IMR-90 (cell line): ENCODE measurements at regions not wholly inside any gene's neighbourhood (a gene's known extent, or its start where the extent isn't known, plus 50 kb on each side); places are given as distances from the start of the nearest gene placed in this dataset.

Experiments used
- ATAC-seq: fragments of 200-7000 bp; cut with Tn5 transposase; 2 replicates; pipeline ENCODE4 v1.9.1; 2020; ENCODE audit warnings: low read depth, mild to moderate bottlenecking, moderate library complexity
- BruUV-seq: library from RNA; stranded (reverse); fragments of 400-500 nt; replicated peaks from 2 replicates; lab custom pipeline; 2021; lab: Mats Ljungman, UMichigan
- CTCF ChIA-PET: fragments of 300-600 bp; formaldehyde crosslinking; extraction: SDS; loops from one replicate; lab custom pipeline; 2021; ENCODE audit warnings: antibody characterized with exemption; lab: Yijun Ruan, JAX
- POLR2A ChIA-PET: fragments of 300-600 bp; sonication (Branson Sonifier 250); formaldehyde crosslinking; loops from one replicate; lab custom pipeline; 2022; ENCODE audit warnings: antibody characterized with exemption; ENCODE audit not compliant: unreplicated experiment; lab: Charles Lee
- DNase-seq: peaks from one replicate; pipeline ENCODE4 v3.0.0; 2013
- H2AFZ ChIP-seq: replicated peaks from 2 replicates; pipeline ENCODE3; 2013; ENCODE audit warnings: low read length, mild to moderate bottlenecking; ENCODE audit not compliant: poor library complexity
- H2AK5ac ChIP-seq: 2 replicates; pipeline ENCODE4 v1.6.1; 2013; ENCODE audit warnings: low read depth, low read length, inconsistent platforms
- H2AK9ac ChIP-seq: replicated peaks from 2 replicates; pipeline ENCODE3; 2013; ENCODE audit warnings: mild to moderate bottlenecking, low read depth, low read length, moderate library complexity; ENCODE audit not compliant: poor library complexity
- H2BK120ac ChIP-seq: 2 replicates; pipeline ENCODE4 v1.6.1; 2013; ENCODE audit warnings: low read depth, low read length, inconsistent platforms
- H2BK15ac ChIP-seq: 3 replicates; pipeline ENCODE4 v1.6.1; 2013; ENCODE audit warnings: low read depth, low read length, inconsistent platforms
- H2BK20ac ChIP-seq: 2 replicates; pipeline ENCODE4 v1.6.1; 2013; ENCODE audit warnings: low read depth, mild to moderate bottlenecking, inconsistent platforms, low read length, moderate library complexity
- H2BK5ac ChIP-seq: 2 replicates; pipeline ENCODE4 v1.6.1; 2013; ENCODE audit warnings: mild to moderate bottlenecking, low read depth, low read length, inconsistent platforms; ENCODE audit not compliant: poor library complexity, severe bottlenecking
- H3K14ac ChIP-seq: replicated peaks from 2 replicates; pipeline ENCODE4 v1.6.1; 2013; ENCODE audit warnings: low read depth, low read length, inconsistent platforms
- H3K18ac ChIP-seq: 2 replicates; pipeline ENCODE4 v1.6.1; 2013; ENCODE audit warnings: low read depth, low read length, control low read depth
- H3K23ac ChIP-seq: 2 replicates; pipeline ENCODE4 v1.6.1; 2013; ENCODE audit warnings: low read depth, low read length, inconsistent platforms
- H3K27ac ChIP-seq: 2 replicates; pipeline ENCODE4 v1.5.1; 2013; ENCODE audit warnings: mild to moderate bottlenecking, control low read depth, low read length; ENCODE audit not compliant: insufficient read depth
- H3K27me3 ChIP-seq: 2 replicates; pipeline ENCODE4 v1.6.1; 2013; ENCODE audit warnings: low read length; ENCODE audit not compliant: control insufficient read depth, insufficient read depth
- H3K36me3 ChIP-seq: 2 replicates; pipeline ENCODE4 v1.6.1; 2013; ENCODE audit warnings: low read length, mixed read lengths; ENCODE audit not compliant: control insufficient read depth, insufficient read depth
- H3K4ac ChIP-seq: 2 replicates; pipeline ENCODE4 v1.6.1; 2013; ENCODE audit warnings: low read depth, low read length, inconsistent platforms
- H3K4me1 ChIP-seq: 2 replicates; pipeline ENCODE4 v1.6.1; 2013; ENCODE audit warnings: low read length, mixed read lengths; ENCODE audit not compliant: control insufficient read depth, insufficient read depth
- H3K4me2 ChIP-seq: 2 replicates; pipeline ENCODE4 v1.6.1; 2013; ENCODE audit warnings: low read depth, mild to moderate bottlenecking, control low read depth, low read length, moderate library complexity
- H3K4me3 ChIP-seq: 2 replicates; pipeline ENCODE4 v1.5.1; 2013; ENCODE audit warnings: low read depth, mild to moderate bottlenecking, control low read depth, low read length, moderate library complexity; ENCODE audit not compliant: insufficient read depth
- H3K56ac ChIP-seq: 2 replicates; pipeline ENCODE4 v1.6.1; 2013; ENCODE audit warnings: low read length, inconsistent platforms; ENCODE audit not compliant: insufficient read depth; ENCODE audit errors: extremely low read depth
- H3K79me1 ChIP-seq, 2 experiments: 2 replicates each; pipeline ENCODE4 v1.6.1; 2013; ENCODE audit warnings: low read length in 2 of 2, inconsistent platforms in 1 of 2, low read depth in 1 of 2
- H3K9ac ChIP-seq: 2 replicates; pipeline ENCODE4 v1.6.1; 2013; ENCODE audit warnings: low read depth, low read length, control low read depth
- H3K9me1 ChIP-seq: 2 replicates; pipeline ENCODE4 v1.6.1; 2013; ENCODE audit warnings: low read length, inconsistent platforms; ENCODE audit not compliant: insufficient read depth
- H3K9me3 ChIP-seq: 2 replicates; pipeline ENCODE4 v1.6.1; 2013; ENCODE audit warnings: low read length; ENCODE audit not compliant: control insufficient read depth, insufficient read depth
- H4K20me1 ChIP-seq: 2 replicates; pipeline ENCODE4 v1.6.1; 2013; ENCODE audit warnings: low read length, inconsistent platforms; ENCODE audit not compliant: insufficient read depth
- H4K5ac ChIP-seq: 2 replicates; pipeline ENCODE4 v1.6.1; 2013; ENCODE audit warnings: mild to moderate bottlenecking, low read depth, low read length, control low read depth
- H4K8ac ChIP-seq, 2 experiments: 2 replicates each; pipeline ENCODE4 v1.6.1; 2013; ENCODE audit warnings: low read depth in 2 of 2, low read length in 2 of 2, control low read depth in 1 of 2, inconsistent platforms in 1 of 2
- H4K91ac ChIP-seq: 2 replicates; pipeline ENCODE4 v1.6.1; 2013; ENCODE audit warnings: low read depth, low read length, inconsistent platforms; ENCODE audit not compliant: insufficient read depth
- CEBPB ChIP-seq: IDR thresholded peaks from 2 replicates; pipeline ENCODE4 v1.6.1; 2012; ENCODE audit warnings: low read depth, low read length, improper control_type of control experiment
- CHD1 ChIP-seq: IDR thresholded peaks from 2 replicates; pipeline ENCODE4 v1.6.1; 2012; ENCODE audit warnings: low read depth, low read length, improper control_type of control experiment
- MAZ ChIP-seq: IDR thresholded peaks from 2 replicates; pipeline ENCODE4 v1.6.1; 2012; ENCODE audit warnings: low read depth, mild to moderate bottlenecking, low read length, improper control_type of control experiment, moderate library complexity, borderline replicate concordance
- RAD21 ChIP-seq: IDR thresholded peaks from 2 replicates; pipeline ENCODE4 v1.6.1; 2012; ENCODE audit warnings: low read length, improper control_type of control experiment
- RFX5 ChIP-seq: IDR thresholded peaks from 2 replicates; pipeline ENCODE4 v1.8.0; 2012; ENCODE audit warnings: low read depth, mild to moderate bottlenecking, low read length, moderate library complexity
- SMC3 ChIP-seq: fragments of 150-350 bp; IDR thresholded peaks from 2 replicates; pipeline ENCODE4 v1.6.1; 2016; ENCODE audit warnings: low read depth, mild to moderate bottlenecking, antibody characterized with exemption, low read length, moderate library complexity
- dilution Hi-C: fragments of 300-500 bp; cut with HindIII; formaldehyde crosslinking; loops from one replicate; pipeline ENCODE4 v1.14.3; 2018; ENCODE audit warnings: low sequenced_read_pairs; ENCODE audit not compliant: unreplicated experiment
- in situ Hi-C: fragments of 300-500 bp; cut with MboI; formaldehyde crosslinking; loops from 3 replicates; pipeline ENCODE4 v1.14.3; 2019; ENCODE audit warnings: low sequenced_read_pairs, inconsistent platforms, mixed read lengths
- intact Hi-C: fragments of 100-400 bp; cut with micrococcal nuclease; formaldehyde crosslinking; loops from 2 replicates; pipeline ENCODE4 v1.10.0; 2022
- TF ChIP-seq, protein P1 (sequence below): fragments of 150-350 bp; IDR thresholded peaks from 2 replicates; pipeline ENCODE4 v1.6.1; 2017; ENCODE audit warnings: mild to moderate bottlenecking, antibody characterized with exemption, low read length, low read depth

GRCh38 chr14:50020799-50021198 is 95.6 kb downstream of the VCPKMT start:
- in situ Hi-C loops: no loop called here
- CTCF ChIA-PET: no interaction called here

More at GRCh38 chr14:50020799-50021198, 95.6 kb downstream of the VCPKMT start:
- Histone ChIP-seq H2AK5ac (no peak overlapping the region), H3K27me3 (no peaks in the 10 kb centered on the region), H3K18ac (no peak overlapping the region), H3K9me3 (peaks cover 8% of the 10 kb centered on the region), H3K9ac (no peak overlapping the region), H2BK5ac (no peak overlapping the region), H3K27ac (no peak overlapping the region), H3K56ac (no peak overlapping the region), H2AFZ (no peak overlapping the region), H3K9me1 (no peaks in the 10 kb centered on the region), H4K5ac (no peak overlapping the region), H2BK15ac (no peak overlapping the region; the same call in 2 of the 3 replicates), H4K91ac (no peak overlapping the region), H3K4me2 (no peak overlapping the region), H3K79me1 (no peaks in the 10 kb centered on the region; a peak in 1 of 4 replicates), H3K4me3 (no peak overlapping the region), H3K36me3 (no peaks in the 10 kb centered on the region), H4K20me1 (peaks cover 4% of the 10 kb centered on the region; the same call in 1 of the 2 replicates), H3K23ac (no peak overlapping the region), H3K4ac (no peak overlapping the region), H4K8ac (no peak overlapping the region), H2AK9ac (no peak overlapping the region), H2BK120ac (no peak overlapping the region), H2BK20ac (no peak overlapping the region), H3K14ac (no peak overlapping the region), H3K4me1 (peaks cover 18% of the 10 kb centered on the region)
- POLR2A ChIA-PET: no interaction called here
- ATAC-seq (no peak), DNase-seq (no peak)
- dilution Hi-C loops: no loop called here
- TF ChIP-seq SMC3: no peak
- TF ChIP-seq MAZ: no peak
- TF ChIP-seq, protein P1, sequence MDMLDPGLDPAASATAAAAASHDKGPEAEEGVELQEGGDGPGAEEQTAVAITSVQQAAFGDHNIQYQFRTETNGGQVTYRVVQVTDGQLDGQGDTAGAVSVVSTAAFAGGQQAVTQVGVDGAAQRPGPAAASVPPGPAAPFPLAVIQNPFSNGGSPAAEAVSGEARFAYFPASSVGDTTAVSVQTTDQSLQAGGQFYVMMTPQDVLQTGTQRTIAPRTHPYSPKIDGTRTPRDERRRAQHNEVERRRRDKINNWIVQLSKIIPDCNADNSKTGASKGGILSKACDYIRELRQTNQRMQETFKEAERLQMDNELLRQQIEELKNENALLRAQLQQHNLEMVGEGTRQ: no peak
- TF ChIP-seq RAD21: no peak
- TF ChIP-seq CHD1: no peak
- no peak for TF ChIP-seq CEBPB
- TF ChIP-seq RFX5: no peak
- intact Hi-C loops: no loop called here
- BruUV-seq: no TSS peak
